Gastroesophageal sphincter (tissue), 4 donors: ENCODE measurements at regions not wholly inside any gene's neighbourhood (a gene's known extent, or its start where the extent isn't known, plus 50 kb on each side); places are given as distances from the start of the nearest gene placed in this dataset.

Experiments used
- ATAC-seq: fragments of 150-250 bp; one replicate; pipeline ENCODE4 v1.9.1; 2016; ENCODE audit warnings: mild to moderate bottlenecking, moderate library complexity
- H3K27ac ChIP-seq, 4 donors: fragments of 200-600 bp; sonication (generic) in 3 of 4; 1 replicate in 3 of 4; 2 replicates in 1 of 4; pipeline ENCODE4 v1.5.1; 2016 to 2019
- H3K27me3 ChIP-seq: fragments of 200-600 bp; sonication (generic); one replicate; pipeline ENCODE4 v1.5.1; 2019
- H3K36me3 ChIP-seq, 2 donors: fragments of 200-600 bp; sonication (generic); one replicate each; pipeline ENCODE4 v1.5.1; 2019; ENCODE audit warnings: control low read depth in 1 of 2
- H3K4me1 ChIP-seq, 3 donors: fragments of 200-600 bp; sonication (generic); 1 replicate in 2 of 3; 2 replicates in 1 of 3; pipeline ENCODE4 v1.5.1; 2016 to 2019; ENCODE audit warnings: control low read depth in 2 of 3
- H3K4me3 ChIP-seq, 2 donors: fragments of 200-600 bp; sonication (generic); one replicate each; pipeline ENCODE4 v1.5.1; 2019; ENCODE audit warnings: mild to moderate bottlenecking in 1 of 2, moderate library complexity in 1 of 2
- H3K9me3 ChIP-seq, 3 donors: fragments of 200-600 bp; sonication (generic); one replicate each; pipeline ENCODE4 v1.5.1; 2017 to 2019; ENCODE audit warnings: control low read depth in 2 of 3
- EP300 ChIP-seq: sonication (generic); formaldehyde crosslinking; IDR thresholded peaks from one replicate; pipeline ENCODE4 v1.6.1; 2017; ENCODE audit warnings: antibody characterized with exemption, mild to moderate bottlenecking
- POLR2A ChIP-seq, 2 donors: fragments of 450-650 bp; IDR thresholded peaks; one replicate each; pipeline ENCODE4 v1.6.1; 2017; ENCODE audit warnings: antibody characterized with exemption in 2 of 2, mild to moderate bottlenecking in 2 of 2, moderate library complexity in 1 of 2
- POLR2AphosphoS5 ChIP-seq: sonication (generic); formaldehyde crosslinking; IDR thresholded peaks from one replicate; pipeline ENCODE4 v1.6.1; 2017; ENCODE audit warnings: antibody characterized with exemption
- WGBS, 2 donors: methylation state at CpG; one replicate each; pipeline ENCODE4 v1.1.5; 2018; ENCODE audit warnings: low coverage in 1 of 2; 5-methylcytosine and 5-hydroxymethylcytosine counted together
- TF ChIP-seq, protein P1 (sequence below), 4 experiments: fragments of 200-600 bp in 2 of 4; fragments of 450-650 bp in 2 of 4; sonication (generic) in 1 of 4; IDR thresholded peaks; one replicate each; pipeline ENCODE4 v1.5.1; 2017 to 2019; ENCODE audit warnings: antibody characterized with exemption in 4 of 4, mild to moderate bottlenecking in 2 of 4, moderate library complexity in 2 of 4

GRCh38 chr22:27416511-27417420, 384.8 kb downstream of the MN1 start:
- no peaks in the 10 kb centered on the region for H3K36me3 ChIP-seq
- no peak overlapping the region for H3K4me3 ChIP-seq
- H3K27me3 ChIP-seq = peaks cover 16% of the 10 kb centered on the region
- H3K4me1 ChIP-seq = peaks cover 0 to 28% (median 12%) of the 10 kb centered on the region in 3 donors
- no peak overlapping the region for H3K27ac ChIP-seq
- H3K9me3 ChIP-seq = no peaks in the 10 kb centered on the region
- TF ChIP-seq POLR2AphosphoS5 (no peak), POLR2A (IDR thresholded peaks at IDR 0.05) (no peak), EP300 (no peak)
- TF ChIP-seq, protein P1, sequence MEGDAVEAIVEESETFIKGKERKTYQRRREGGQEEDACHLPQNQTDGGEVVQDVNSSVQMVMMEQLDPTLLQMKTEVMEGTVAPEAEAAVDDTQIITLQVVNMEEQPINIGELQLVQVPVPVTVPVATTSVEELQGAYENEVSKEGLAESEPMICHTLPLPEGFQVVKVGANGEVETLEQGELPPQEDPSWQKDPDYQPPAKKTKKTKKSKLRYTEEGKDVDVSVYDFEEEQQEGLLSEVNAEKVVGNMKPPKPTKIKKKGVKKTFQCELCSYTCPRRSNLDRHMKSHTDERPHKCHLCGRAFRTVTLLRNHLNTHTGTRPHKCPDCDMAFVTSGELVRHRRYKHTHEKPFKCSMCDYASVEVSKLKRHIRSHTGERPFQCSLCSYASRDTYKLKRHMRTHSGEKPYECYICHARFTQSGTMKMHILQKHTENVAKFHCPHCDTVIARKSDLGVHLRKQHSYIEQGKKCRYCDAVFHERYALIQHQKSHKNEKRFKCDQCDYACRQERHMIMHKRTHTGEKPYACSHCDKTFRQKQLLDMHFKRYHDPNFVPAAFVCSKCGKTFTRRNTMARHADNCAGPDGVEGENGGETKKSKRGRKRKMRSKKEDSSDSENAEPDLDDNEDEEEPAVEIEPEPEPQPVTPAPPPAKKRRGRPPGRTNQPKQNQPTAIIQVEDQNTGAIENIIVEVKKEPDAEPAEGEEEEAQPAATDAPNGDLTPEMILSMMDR (IDR thresholded peaks at IDR 0.05) = no peak
- no peak for ATAC-seq
- WGBS, 2 donors = 13 to 22% methylated on average over 4 of the region's 12 CpGs

GRCh38 chr22:27417421-27417814, 384.1 kb downstream of the MN1 start:
- Histone ChIP-seq H3K4me1 (peaks cover 0 to 28% (median 12%) of the 10 kb centered on the region in 3 donors), H3K9me3 (no peaks in the 10 kb centered on the region), H3K4me3 (no peak overlapping the region), H3K27ac (no peak overlapping the region), H3K27me3 (peaks cover 9% of the 10 kb centered on the region), H3K36me3 (no peaks in the 10 kb centered on the region)
- TF ChIP-seq EP300 (no peak), POLR2A (IDR thresholded peaks at IDR 0.05) (no peak), POLR2AphosphoS5 (no peak)
- TF ChIP-seq, protein P1 (IDR thresholded peaks at IDR 0.05) = no peak
- no peak for ATAC-seq
- WGBS, 2 donors = 67 to 75% methylated on average over 2 to 3 of the region's 5 CpGs

DNA sequence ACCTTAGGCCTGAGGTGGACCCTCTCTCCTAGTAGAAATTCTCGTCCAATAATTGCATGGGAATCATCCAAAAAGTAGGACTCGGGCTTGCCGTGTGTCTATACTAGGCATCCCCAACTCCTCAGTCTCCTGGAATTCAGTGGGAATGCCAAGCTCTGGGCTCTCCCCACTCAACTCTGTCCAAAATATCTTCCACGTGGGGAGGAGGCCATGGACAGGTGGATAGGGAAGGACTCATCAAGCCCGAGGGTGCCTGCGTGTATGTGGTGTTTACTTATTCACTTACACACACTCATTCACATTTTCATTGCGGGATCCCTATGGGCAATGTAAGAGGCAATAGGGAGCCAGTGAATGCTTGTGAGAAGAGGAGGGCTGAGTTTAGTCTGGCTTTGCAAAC, 383.3 kb downstream of the MN1 start:
- no peak overlapping the region for H3K4me3 ChIP-seq
- H3K4me1 ChIP-seq = peaks cover 0 to 28% (median 12%) of the 10 kb centered on the region in 3 donors
- no peaks in the 10 kb centered on the region for H3K9me3 ChIP-seq
- TF ChIP-seq POLR2A (IDR thresholded peaks at IDR 0.05) (no peak), EP300 (no peak), POLR2AphosphoS5 (no peak)
- TF ChIP-seq, protein P1 (IDR thresholded peaks at IDR 0.05) = no peak
- ATAC-seq = no peak
- 51 to 67% methylated on average over 1 to 6 of the region's 7 CpGs for WGBS, 2 donors
- H3K36me3 ChIP-seq = no peaks in the 10 kb centered on the region
- H3K27ac ChIP-seq = no peak overlapping the region
- peaks cover 4% of the 10 kb centered on the region for H3K27me3 ChIP-seq

DNA sequence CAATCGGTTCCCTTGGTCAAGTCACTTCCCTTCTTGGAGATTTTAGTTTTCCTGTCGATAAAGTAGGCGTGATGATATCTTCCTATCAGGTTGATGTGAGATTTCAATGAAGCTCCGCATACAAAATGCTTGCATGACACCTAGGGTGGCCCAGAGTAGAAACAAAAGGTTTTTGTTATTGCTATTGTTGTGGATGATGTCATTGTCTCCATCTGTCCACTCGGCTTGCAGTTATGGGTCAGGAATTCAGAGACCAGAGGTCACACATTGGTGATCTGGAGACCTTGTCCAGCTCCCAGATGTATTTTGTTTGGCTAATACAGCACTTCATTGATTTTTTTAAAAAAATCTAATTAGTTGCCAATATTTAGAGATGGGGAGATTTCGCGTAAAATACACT, 382.1 kb downstream of the MN1 start:
- no peak overlapping the region for H3K4me3 ChIP-seq
- TF ChIP-seq EP300 (no peak), POLR2A (IDR thresholded peaks at IDR 0.05) (no peak), POLR2AphosphoS5 (no peak)
- TF ChIP-seq, protein P1 (IDR thresholded peaks at IDR 0.05) = no peak
- no peaks in the 10 kb centered on the region for H3K36me3 ChIP-seq
- no peaks in the 10 kb centered on the region for H3K9me3 ChIP-seq
- peaks cover 0 to 28% (median 12%) of the 10 kb centered on the region in 3 donors for H3K4me1 ChIP-seq
- H3K27ac ChIP-seq = peak overlapping the region in 1 of 4 donors; percentile 75
- ATAC-seq = no peak
- no peaks in the 10 kb centered on the region for H3K27me3 ChIP-seq
- 52 to 73% methylated on average over 5 to 7 of the region's 7 CpGs for WGBS, 2 donors
